HAP-1 (cell line): ENCODE measurements at regions not wholly inside any gene's neighbourhood (a gene's known extent, or its start where the extent isn't known, plus 50 kb on each side); places are given as distances from the start of the nearest gene placed in this dataset.

ENCODE experiments used
- DNase-seq, 2 experiments: peaks; one replicate each; pipeline ENCODE4 v3.0.0-alpha.2; 2016 to 2020; ENCODE audit warnings: low spot score in 2 of 2
- H3K27me3 ChIP-seq: fragments of 250-450 bp; sonication (Bioruptor Pico); 2 replicates; pipeline ENCODE4 v1.5.1; 2020; ENCODE audit warnings: low read depth, mild to moderate bottlenecking, moderate library complexity
- H3K36me3 ChIP-seq: fragments of 250-450 bp; sonication (Bioruptor Pico); replicated peaks from 2 replicates; pipeline ENCODE4 v1.5.1; 2020; ENCODE audit warnings: mild to moderate bottlenecking
- H3K4me1 ChIP-seq: fragments of 250-450 bp; sonication (Bioruptor Pico); 2 replicates; pipeline ENCODE4 v1.5.1; 2020; ENCODE audit warnings: mild to moderate bottlenecking
- H3K4me3 ChIP-seq: fragments of 250-450 bp; sonication (Bioruptor Pico); 2 replicates; pipeline ENCODE4 v1.5.1; 2020; ENCODE audit warnings: mild to moderate bottlenecking, moderate library complexity
- H3K9me3 ChIP-seq: fragments of 250-450 bp; sonication (Bioruptor Pico); 2 replicates; pipeline ENCODE4 v1.5.1; 2020; ENCODE audit warnings: mild to moderate bottlenecking, moderate library complexity
- in situ Hi-C: fragments of 300-500 bp; cut with MboI; formaldehyde crosslinking; loops from 3 replicates; pipeline ENCODE4 v1.14.3; 2020; ENCODE audit warnings: low sequenced_read_pairs, inconsistent platforms, mixed read lengths

DNA sequence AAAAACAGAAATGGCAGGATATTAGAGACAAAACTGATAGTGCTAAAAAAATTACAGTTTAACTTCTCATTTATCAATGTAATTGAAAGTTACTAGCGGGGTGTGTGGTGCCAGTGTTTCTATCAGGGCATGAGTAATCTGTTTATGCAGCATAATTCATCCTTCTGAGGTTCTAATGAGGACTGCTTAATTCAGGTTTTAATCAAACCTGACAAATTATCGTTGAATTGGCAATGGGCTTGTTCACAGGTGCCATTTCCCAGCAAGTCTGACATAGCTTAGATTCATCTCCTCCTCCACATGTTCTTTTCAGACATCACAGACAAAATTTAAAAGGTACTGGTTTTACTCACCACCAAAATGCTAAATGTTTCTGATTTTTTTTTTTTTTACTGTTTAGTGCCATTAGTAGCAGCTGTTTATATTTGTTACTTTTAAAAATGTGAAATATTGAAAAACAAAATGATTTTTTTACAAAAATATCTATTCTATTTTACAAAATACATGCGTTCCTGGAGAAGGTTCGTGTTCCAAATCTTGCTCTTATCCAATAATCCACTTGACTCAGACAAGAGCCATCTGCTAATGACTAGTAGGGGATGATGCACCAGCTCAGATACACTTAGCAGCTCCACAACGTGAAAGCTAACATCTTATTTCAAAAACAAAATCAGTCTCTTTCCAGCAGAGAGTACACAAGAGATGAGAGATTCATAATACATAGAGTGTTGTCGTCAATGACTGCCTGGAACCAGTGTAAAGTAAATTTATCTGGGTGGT is 447.7 kb upstream of the DPPA4 start:
- DNase-seq = no peak
- no peak overlapping the region for H3K4me3 ChIP-seq
- in situ Hi-C loops = no loop called here
- no peaks in the 10 kb centered on the region for H3K36me3 ChIP-seq
- H3K27me3 ChIP-seq = no peaks in the 10 kb centered on the region
- no peaks in the 10 kb centered on the region for H3K4me1 ChIP-seq
- no peaks in the 10 kb centered on the region for H3K9me3 ChIP-seq

DNA sequence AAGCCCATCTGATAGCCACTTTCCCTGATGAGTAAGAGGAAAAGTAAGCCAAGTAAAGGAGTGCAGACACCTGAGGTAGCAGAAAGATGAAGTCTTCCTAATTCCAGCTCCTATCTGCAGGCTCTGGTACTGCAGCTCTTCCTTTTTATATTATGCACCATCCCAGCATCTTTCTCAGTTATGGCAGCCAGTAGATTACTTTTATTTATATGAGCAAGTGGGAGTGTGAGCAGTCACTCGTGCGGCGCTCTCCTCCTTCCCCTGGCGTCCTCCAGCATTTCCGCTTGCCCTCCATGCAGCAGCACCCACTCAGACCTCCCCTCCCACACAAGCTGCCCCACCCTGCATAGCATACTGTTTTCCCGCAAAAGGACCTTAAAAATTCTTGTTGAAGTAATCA is 465.9 kb upstream of the DPPA4 start:
- DNase-seq = no peak
- Histone ChIP-seq H3K36me3 (no peaks in the 10 kb centered on the region), H3K9me3 (no peaks in the 10 kb centered on the region), H3K4me3 (no peak overlapping the region), H3K4me1 (no peaks in the 10 kb centered on the region), H3K27me3 (no peaks in the 10 kb centered on the region)
- in situ Hi-C loops = no loop called here

DNA sequence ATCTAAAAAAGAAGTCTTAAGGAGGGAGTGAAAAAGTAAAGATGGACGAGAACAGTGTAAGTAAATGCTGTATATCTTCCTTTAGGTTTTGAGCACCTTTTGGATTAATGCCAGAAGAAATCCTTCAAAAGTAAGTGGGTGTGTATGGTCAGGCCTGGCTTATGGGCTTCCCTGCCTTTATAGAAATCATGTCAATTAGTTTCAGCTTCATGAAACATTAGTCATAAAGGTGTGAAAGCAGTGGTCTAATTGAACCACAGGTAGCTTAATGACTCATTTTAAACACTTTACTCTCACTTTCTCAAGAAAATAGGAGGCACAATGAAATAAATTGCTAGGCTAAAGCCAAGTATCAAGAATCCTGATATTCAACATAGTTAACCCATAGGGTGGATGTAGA is 467.4 kb upstream of the DPPA4 start:
- in situ Hi-C loops = no loop called here
- H3K27me3 ChIP-seq = no peaks in the 10 kb centered on the region
- DNase-seq = no peak
- no peaks in the 10 kb centered on the region for H3K36me3 ChIP-seq
- no peaks in the 10 kb centered on the region for H3K9me3 ChIP-seq
- H3K4me1 ChIP-seq = no peaks in the 10 kb centered on the region
- no peak overlapping the region for H3K4me3 ChIP-seq

DNA sequence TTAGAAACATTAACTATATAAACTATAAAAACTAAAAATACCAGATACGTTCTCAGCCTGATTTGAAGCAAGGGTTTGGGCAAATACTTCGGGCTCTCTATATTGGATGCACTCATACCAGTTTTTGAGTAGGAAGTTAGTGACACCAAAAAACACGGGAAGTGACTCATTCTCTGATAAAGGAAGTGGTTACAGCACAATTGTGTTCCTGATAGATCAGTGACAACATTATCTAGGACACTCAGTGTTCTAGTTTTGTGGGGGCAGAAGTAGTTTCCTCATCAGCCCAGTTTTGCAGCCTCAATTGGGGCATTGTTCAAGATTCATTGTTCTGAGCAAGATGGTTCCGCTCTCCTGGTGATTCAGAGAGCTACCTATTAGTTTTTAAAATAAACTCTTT is 469.6 kb upstream of the DPPA4 start:
- H3K4me3 ChIP-seq = no peak overlapping the region
- no peaks in the 10 kb centered on the region for H3K27me3 ChIP-seq
- in situ Hi-C loops = no loop called here
- H3K4me1 ChIP-seq = no peaks in the 10 kb centered on the region
- H3K36me3 ChIP-seq = no peaks in the 10 kb centered on the region
- H3K9me3 ChIP-seq = no peaks in the 10 kb centered on the region
- no peak for DNase-seq

DNA sequence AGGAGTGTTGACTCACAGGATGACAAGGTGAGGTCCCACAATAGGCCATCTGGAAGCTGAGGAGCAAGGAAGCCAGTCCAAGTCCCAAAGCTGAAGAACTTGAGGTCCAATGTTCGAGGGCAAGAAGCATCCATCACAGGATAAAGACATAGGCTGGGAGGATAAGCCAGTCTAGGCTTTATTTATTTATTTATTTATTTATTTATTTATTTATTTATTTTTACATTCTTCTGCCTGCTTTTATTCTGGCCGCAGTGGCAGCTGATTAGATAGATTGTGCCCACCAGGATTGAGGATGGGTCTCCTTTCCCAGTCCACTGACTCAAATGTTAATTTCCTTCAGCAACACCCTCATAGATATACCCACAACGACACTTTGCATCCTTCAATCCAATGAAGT is 472.2 kb upstream of the DPPA4 start:
- no peaks in the 10 kb centered on the region for H3K36me3 ChIP-seq
- no peaks in the 10 kb centered on the region for H3K4me1 ChIP-seq
- H3K27me3 ChIP-seq = no peaks in the 10 kb centered on the region
- no peaks in the 10 kb centered on the region for H3K9me3 ChIP-seq
- in situ Hi-C loops = no loop called here
- no peak for DNase-seq
- no peak overlapping the region for H3K4me3 ChIP-seq

DNA sequence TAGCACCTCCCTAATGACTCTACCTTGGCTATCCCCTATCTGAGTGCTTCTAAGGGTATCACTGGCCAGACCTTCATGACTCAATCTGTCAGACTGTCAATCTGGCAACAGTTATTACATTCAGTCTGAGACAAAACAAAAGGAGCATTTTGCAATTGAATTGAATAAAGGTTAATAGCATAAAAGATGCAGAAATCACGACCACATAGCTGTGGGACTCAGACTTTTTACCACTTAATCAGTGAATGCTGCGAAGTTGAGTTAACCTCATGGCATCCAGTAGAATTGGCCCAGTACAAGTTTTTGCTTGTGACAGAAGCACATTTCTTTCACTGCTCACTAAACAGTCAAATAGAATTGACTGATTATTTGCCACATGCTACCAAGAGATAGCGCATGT is 480.7 kb upstream of the DPPA4 start:
- in situ Hi-C loops = no loop called here
- Histone ChIP-seq H3K4me3 (no peak overlapping the region), H3K36me3 (no peaks in the 10 kb centered on the region), H3K4me1 (peaks cover 23% of the 10 kb centered on the region), H3K9me3 (0 out of 2 replicates have a peak, but pooled peaks cover 2% of the 10 kb centered on the region), H3K27me3 (no peaks in the 10 kb centered on the region)
- DNase-seq = peak in 1 of 2 experiments; percentile 58

DNA sequence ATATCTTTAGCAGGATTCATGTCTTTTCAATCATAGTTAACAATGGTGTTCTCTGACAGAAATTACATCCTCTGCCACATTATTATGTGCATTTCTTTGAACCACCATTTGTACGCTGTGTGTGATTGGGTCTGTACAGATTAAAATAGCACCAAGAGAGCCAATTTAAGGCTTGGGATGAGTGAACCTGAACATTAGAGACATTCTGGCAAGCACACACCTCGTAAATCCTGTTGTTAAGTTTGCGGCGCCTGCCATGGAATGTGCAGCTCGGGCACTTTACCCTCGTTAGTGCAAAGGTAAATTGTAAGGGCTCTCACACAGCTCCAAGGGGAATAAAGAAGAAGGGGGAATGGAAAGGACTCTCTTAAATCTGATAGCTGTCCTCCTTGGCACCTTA is 482.4 kb upstream of the DPPA4 start:
- H3K36me3 ChIP-seq = no peaks in the 10 kb centered on the region
- in situ Hi-C loops = no loop called here

DNA sequence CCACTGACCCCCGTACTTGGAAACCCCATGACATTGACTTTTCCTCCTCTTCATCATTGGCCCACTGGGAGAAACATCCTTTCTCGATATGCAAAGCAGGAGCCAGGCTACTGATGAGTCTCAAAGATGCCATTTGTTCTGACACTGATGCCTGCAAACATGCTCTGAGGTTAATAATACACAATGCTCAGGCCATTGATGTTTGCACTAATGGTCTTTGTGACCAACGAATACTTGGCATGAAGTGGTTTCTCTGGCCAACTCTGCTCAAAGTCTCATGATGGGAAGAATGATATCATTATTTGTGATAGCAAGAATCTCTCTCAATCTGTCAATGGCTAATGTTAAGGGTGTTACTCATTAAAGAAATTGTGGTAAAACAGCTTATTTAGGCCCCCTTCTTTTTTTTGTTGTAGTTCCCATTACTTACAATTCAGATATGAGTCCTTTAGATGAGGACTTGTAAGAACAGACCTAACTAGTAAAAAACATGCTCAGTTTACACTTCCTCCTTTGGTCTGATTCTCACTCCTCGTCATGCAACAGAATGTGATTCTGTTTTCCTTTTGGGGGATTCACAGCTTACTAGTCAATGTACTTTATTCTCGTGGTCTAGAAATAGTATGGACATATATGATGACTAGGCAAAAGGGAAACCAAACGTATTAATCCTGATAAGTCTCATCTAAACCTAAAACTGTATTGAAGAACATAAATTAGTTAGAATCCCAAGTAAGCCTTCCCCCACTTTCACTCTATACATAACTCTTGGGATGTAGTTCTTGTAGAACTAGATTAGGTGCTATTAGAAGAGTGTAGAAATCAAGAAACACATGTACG is 488.8 kb upstream of the DPPA4 start:
- Histone ChIP-seq H3K9me3 (0 out of 2 replicates have a peak, but pooled peaks cover 4% of the 10 kb centered on the region), H3K4me1 (peaks cover 6% of the 10 kb centered on the region; the same call in 1 of the 2 replicates), H3K4me3 (no peak overlapping the region), H3K27me3 (no peaks in the 10 kb centered on the region), H3K36me3 (no peaks in the 10 kb centered on the region)
- no peak for DNase-seq
- in situ Hi-C loops = no loop called here

More for the DNA sequence above, 482.4 kb upstream of the DPPA4 start:
- DNase-seq = peak; percentile 48 to 55
- 0 out of 2 replicates have a peak, but pooled peaks cover 4% of the 10 kb centered on the region for H3K9me3 ChIP-seq
- H3K27me3 ChIP-seq = no peaks in the 10 kb centered on the region
- no peak overlapping the region for H3K4me3 ChIP-seq
- H3K4me1 ChIP-seq = peaks cover 23% of the 10 kb centered on the region

DNA sequence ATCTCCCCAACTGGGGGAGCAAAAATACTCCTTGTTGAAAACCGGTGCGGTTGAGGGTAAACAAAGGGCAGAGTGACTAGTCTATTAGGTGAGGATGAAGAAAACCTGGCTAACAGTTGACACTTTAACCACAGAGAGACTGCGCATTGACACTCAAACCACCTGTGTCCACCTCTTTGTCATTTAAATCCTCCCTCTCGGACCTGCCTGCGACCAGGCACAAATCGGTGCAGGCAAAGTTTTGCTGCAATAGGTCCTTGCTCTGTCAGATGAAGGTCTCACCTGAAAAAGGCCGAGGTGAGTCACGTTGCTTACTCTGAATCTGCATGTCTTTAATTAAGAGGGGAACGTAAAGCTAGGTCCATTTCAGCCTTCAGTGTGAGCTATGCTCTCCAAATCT is 494.1 kb upstream of the DPPA4 start:
- no peak overlapping the region for H3K4me3 ChIP-seq
- no peaks in the 10 kb centered on the region for H3K27me3 ChIP-seq
- no peak for DNase-seq
- no peaks in the 10 kb centered on the region for H3K36me3 ChIP-seq
- in situ Hi-C loops = no loop called here
- peaks cover 6% of the 10 kb centered on the region; the same call in 1 of the 2 replicates for H3K4me1 ChIP-seq
- no peaks in the 10 kb centered on the region for H3K9me3 ChIP-seq

DNA sequence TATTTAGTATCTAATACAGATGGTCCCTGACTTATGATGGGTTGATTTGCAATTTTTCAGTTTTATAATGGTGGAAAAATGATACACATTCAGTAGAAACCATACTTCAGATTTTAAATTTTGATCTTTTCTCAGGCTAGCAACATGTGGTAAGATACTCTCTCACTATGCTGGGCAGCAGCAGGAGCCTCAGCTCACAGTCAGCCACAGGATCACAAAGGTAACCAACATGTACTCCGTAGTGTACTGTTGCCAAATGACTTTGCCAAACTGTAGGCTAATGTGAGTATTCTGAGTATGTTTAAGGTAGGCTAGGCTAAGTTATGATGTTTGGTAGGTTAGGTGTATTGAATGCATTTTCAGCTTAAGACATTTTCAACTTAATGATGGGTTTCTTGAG is 498.6 kb upstream of the DPPA4 start:
- in situ Hi-C loops = no loop called here
- no peak for DNase-seq
- Histone ChIP-seq H3K9me3 (no peaks in the 10 kb centered on the region), H3K4me3 (no peak overlapping the region), H3K4me1 (no peaks in the 10 kb centered on the region), H3K36me3 (no peaks in the 10 kb centered on the region), H3K27me3 (no peaks in the 10 kb centered on the region)

DNA sequence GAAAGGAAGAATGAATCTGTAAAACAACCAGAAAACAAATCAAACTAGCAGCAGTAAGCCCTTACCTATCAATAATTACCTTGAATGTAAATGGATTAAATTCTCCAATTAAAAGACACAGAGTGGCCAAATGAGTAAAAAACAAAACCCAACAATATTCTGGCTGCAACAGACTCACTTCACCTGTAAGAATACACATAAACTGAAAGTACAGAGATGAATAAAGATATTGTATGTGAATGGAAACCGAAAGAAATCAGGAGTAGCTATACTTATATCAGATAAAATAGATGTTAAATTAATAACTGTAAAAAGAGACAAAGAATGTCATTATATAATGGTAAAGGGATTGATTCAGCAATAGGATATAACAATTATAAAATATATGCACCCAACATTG is 514.5 kb upstream of the DPPA4 start:
- peaks cover 3% of the 10 kb centered on the region for H3K9me3 ChIP-seq
- in situ Hi-C loops = no loop called here
- H3K4me3 ChIP-seq = no peak overlapping the region
- no peaks in the 10 kb centered on the region for H3K4me1 ChIP-seq
- no peaks in the 10 kb centered on the region for H3K27me3 ChIP-seq
- no peak for DNase-seq
- no peaks in the 10 kb centered on the region for H3K36me3 ChIP-seq

DNA sequence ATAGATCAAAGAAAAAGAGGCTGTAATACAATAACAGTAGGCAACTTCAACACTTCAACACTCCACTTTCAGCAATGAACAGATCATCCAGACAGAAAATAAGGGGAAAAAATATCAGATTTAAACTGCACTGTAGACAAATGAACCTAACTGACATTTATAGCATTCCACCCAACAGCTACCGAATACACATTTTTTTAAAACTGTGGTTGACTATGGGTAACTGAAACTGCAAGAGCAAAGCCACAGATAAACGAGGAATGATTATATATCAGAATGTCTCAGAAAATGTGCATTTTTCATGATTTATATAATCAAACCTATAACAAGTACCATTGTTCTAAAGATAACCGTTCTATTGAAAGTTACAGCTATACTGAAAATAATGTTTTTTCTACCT is 514.9 kb upstream of the DPPA4 start:
- in situ Hi-C loops = no loop called here
- H3K9me3 ChIP-seq = peaks cover 3% of the 10 kb centered on the region
- no peaks in the 10 kb centered on the region for H3K36me3 ChIP-seq
- no peak for DNase-seq
- no peak overlapping the region for H3K4me3 ChIP-seq
- H3K4me1 ChIP-seq = no peaks in the 10 kb centered on the region
- H3K27me3 ChIP-seq = no peaks in the 10 kb centered on the region

DNA sequence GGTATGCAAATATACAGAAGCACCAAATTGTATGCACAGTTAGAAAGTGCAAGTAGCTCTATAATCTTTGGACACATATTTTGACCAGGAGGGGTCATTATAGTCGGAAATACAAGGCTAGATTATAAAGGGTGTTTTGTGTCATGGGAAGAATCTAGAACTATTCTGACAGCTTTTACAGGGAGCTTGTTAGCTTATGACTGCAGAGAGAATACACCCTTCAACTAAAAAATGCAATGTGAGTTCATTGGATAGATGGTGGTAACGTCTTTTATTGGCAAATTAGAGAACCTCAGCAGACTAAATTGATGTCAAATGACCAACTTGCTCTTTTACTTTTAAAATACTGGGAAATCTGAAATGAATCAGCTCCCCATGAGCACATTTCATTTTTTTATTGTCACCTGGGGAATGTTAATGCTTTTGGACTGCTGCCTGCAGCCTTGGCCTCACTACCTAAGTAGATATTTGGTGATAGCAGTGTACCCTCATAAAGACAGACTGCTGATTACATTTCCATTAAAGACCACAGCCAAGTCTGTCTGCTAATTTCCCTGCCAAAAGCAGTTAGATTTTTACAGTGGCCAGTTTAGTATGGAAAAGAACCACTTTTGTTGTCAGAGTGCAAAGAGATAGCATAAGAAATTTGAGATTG is 515.9 kb upstream of the DPPA4 start:
- Histone ChIP-seq H3K4me1 (no peaks in the 10 kb centered on the region), H3K27me3 (no peaks in the 10 kb centered on the region), H3K4me3 (no peak overlapping the region), H3K9me3 (peaks cover 3% of the 10 kb centered on the region), H3K36me3 (no peaks in the 10 kb centered on the region)
- DNase-seq = no peak
- in situ Hi-C loops = no loop called here

DNA sequence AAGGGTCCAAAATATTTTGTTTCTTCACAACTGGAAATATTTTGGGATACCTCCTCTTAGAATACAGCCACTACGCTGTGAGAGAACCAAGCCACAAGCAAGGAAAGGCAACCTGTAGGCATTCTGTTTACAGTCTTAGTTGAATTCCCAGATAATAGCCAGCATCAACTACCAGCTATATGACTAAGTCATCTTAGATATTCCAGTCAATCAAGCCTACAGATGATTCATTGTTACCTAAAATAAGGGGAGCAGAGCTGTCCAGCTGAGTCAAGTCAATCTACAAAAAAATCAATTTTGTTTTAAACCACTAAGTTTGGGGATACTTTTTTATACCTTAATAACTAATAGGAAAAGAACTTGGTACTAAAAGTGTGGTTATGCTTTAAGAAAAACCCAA is 526.4 kb upstream of the DPPA4 start:
- in situ Hi-C loops = no loop called here
- no peak for DNase-seq
- Histone ChIP-seq H3K4me1 (0 out of 2 replicates have a peak, but pooled peaks cover 5% of the 10 kb centered on the region), H3K4me3 (no peak overlapping the region), H3K36me3 (no peaks in the 10 kb centered on the region), H3K9me3 (no peaks in the 10 kb centered on the region), H3K27me3 (no peaks in the 10 kb centered on the region)
